SW 1271 (cell line): ENCODE measurements at regions not wholly inside any gene's neighbourhood (a gene's known extent, or its start where the extent isn't known, plus 50 kb on each side); places are given as distances from the start of the nearest gene placed in this dataset.
"Not testable (repeated sequence)": the region's sequence is repeated elsewhere in the genome, so short reads cannot be mapped to it uniquely, and the experiment has no call there.

ENCODE experiments used
- DNase-seq, 2 experiments: peaks; one replicate each; lab custom pipeline; 2025; lab: John Stamatoyannopoulos, UW

DNA sequence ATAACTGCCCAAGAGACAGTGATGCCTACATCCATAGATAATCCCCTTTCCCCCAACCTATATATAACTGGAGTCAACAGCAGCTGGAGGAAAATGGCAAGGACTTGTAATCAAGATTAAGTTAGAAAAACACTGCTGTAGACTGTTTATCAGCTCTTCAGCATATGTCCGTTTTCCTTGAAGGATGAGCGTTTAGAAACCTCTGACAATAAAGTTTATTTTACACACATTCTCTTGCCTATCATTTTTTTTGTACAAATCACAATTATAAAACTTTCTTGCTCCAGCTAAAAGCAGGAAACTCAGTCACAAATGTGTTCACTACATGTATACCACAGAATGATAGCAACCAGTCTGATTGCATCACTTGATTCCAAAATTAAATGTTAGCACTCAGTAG lies 50.8 kb downstream of the PPIAL4G start:
- not testable (repeated sequence) for DNase-seq

GRCh38 chr1:148429856-148430255 lies 53.2 kb downstream of the PPIAL4G start:
- not testable (repeated sequence) for DNase-seq

- DNase-seq = not testable (repeated sequence)
These were observed 56.0 kb downstream of the PPIAL4G start for GRCh38 chr1:148426940-148427611.

- not testable (repeated sequence) for DNase-seq
These were observed 56.7 kb downstream of the PPIAL4G start for GRCh38 chr1:148426385-148426784.

DNA sequence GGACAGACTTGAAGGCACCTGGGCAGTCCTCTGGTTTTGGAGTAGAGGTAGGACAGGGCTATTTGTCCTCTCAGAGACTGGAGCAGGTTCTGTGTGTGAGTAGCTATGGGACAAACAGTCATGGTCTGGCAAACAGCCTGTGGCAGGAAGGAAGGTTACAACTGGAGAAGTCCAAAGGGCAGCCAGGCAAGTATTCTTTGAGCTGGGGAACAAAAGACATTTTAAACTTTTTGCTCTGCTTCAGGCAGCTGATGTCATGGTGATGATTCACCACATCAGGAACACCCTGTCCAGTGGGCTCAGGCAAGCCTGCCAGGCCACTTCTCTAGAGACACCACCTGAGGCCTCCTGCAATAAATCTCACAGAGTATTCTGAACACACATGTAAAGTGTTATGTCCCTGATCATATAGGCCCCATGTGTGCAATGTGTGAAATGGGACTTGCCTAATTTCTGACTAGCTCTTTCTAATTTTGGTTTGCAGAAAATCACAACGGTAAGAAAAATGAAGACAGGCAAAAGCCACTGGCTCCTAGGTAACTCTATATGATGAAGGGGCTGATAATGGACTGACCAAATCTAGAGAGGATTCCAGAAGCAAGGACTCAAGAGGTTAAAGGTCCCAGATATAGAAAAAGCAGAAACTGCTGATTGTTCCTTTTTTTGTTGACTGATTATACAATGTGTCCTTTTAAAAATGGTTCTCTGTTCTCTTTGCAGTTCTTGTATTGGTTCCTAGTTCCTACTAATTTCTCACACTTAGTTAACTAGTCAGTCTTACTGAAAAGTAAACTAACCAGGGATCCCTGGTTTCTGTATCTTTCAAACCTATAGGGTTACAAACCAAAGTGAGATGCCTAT lies 58.7 kb downstream of the PPIAL4G start:
- DNase-seq = not testable (repeated sequence)

DNA sequence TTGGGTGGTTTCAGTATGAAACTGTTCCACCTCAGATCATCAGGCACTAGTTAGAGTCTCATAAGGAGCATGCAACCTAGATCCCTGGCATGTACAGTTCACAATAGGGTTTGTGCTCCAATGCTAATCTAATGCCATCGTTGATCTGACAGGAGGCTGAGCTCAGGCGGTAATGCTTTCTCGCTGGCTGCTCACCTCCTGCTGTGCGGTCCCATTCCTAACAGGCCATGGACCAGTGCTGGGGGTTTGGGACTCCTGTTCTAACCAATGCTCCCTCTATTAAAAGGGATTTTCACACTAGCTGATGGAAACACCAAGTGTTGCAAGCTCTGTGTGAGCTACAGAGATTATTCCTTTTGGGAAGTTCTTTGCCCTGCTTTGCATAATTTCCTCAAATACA lies 60.2 kb downstream of the PPIAL4G start:
- not testable (repeated sequence) for DNase-seq

DNA sequence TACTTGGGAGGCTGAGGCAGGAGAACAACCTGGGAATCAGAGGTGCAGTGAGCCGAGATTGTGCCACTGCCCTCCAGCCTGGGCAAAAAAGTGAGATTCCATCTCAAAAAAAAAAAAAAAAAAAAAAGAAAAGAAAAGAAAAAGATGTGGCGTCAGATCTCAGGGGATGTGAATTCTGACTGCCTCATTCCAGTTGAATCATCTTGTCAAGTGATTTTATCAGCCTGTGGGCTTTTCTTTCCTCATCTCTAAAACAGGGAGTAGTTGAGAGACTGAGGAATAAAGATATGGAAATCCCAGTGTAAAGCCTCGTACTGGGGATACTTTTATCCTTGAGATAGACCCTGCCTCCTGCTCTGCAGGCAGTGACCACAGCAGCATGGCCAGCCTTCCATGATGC lies 65.9 kb downstream of the PPIAL4G start:
- not testable (repeated sequence) for DNase-seq

- not testable (repeated sequence) for DNase-seq
These were observed 69.7 kb downstream of the PPIAL4G start for GRCh38 chr1:148413385-148413784.

DNA sequence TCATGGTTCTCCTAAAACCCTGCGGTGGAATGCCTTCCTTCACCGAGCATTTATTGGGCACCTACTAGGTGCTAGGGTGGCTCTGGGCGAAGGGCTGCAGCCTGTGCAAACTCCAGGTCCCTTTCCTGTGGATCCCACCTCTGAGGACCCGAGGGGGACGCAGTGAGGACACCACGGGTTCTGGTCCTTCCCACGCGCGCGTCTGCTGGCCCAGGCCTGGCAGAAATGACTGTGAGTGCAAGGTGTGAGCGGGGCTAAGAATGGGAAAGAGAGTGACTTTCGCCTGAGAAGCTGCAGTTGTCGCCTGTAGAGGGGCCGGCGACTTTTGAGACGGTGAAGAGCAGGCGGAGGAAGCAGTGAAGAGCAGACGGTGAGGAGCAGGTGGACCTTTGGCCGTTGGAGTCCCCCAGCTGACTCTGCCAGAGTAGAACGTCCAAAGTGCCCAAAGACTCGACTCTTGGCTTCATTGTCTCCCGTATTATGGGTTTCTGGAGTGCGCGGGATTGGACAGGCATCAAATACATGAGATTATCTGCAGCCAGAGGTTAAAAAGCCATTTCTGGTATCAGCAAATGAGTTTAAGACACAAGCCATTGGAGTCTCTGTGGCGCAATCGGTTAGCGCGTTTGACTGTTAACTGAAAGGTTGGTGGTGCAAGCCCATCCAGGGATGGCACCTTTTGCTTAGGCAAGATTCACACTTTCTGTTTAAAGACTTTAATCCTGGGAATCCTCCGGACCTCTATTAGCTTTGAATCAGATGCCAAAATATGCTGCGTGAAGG lies 78.1 kb downstream of the PPIAL4G start:
- DNase-seq = not testable (repeated sequence)

DNA sequence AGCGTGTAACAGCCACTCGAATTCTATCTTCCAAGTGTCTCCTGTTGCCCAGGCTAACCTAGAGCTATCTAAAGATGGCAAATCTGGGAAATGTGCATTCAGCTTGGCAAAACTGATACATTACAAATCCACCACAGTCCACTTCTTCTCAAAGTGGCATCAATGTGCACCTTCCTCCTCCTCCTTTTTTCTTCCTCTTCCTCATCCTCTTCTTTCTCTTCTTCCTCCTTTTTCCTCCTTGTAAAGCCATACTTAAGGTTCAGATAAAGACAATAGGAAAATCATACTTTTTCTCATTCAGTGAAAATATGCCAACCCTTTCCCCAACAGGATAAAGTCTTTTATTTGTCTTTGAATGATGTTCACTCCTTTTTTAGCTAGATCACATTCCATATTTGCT lies 79.2 kb downstream of the PPIAL4G start:
- not testable (repeated sequence) for DNase-seq

- not testable (repeated sequence) for DNase-seq
These were observed 80.0 kb downstream of the PPIAL4G start for GRCh38 chr1:148403085-148403456.

- not testable (repeated sequence) for DNase-seq
These were observed 80.7 kb downstream of the PPIAL4G start for GRCh38 chr1:148402152-148403084.

DNA sequence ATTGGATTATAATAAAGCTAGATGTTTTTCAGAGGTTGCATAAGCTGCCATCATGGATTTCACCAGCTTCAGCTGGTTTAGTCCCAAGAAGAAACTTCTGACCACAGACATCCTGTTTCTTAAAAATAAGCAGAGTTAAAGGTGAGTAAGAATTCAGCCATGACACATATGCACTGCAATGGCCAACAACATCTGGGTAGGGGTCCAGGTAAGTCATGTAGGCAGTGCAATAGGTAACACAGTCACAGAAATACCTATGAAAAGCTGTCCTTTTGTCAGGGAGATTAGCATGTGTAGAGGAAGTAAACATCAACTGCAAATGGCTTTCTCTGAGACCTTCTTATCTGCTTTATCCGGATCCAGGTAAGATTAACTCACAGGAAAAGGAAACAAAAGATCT lies 85.6 kb downstream of the PPIAL4G start:
- DNase-seq = not testable (repeated sequence)

DNA sequence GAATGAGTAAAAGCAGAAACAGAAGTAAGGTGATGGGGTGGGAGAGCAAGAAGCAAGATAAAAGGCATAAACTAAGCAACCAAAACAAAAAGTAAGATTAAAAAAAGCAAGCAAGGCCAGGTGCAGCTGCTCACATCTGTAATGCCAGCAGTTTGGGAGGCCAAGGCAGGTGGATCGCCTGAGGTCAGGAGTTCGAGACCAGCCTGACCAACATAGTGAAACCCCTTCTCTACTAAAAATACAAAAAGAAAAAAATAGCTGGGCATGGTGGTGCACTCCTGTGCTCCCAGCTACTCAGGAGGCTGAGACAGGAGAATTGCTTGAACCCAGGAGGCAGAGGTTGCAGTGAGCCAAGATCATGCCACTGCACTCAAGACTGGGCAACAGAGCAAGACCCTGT lies 90.6 kb downstream of the PPIAL4G start:
- not testable (repeated sequence) for DNase-seq

DNA sequence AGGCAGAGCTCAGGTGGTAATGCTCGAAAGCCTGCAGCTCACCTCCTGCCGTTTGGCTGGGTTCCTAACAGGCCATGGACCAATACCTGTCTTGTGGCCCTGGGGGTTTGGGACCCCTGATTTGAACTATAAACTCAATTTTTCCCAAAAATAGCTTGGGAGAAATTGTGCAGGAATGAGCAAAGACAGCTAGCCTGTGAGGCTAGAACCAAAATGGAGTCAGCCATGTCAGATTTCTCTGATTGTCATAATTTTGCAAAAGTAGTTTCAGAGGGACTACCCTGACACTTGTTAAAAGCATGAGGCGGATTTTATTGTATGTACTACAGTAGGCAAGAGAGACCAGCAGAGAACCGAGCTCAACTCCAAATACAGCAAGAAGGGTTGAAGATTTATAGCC lies 91.8 kb downstream of the PPIAL4G start:
- not testable (repeated sequence) for DNase-seq

- DNase-seq = no peak
These were observed 94.1 kb downstream of the PPIAL4G start for GRCh38 chr1:148389027-148389339.

DNA sequence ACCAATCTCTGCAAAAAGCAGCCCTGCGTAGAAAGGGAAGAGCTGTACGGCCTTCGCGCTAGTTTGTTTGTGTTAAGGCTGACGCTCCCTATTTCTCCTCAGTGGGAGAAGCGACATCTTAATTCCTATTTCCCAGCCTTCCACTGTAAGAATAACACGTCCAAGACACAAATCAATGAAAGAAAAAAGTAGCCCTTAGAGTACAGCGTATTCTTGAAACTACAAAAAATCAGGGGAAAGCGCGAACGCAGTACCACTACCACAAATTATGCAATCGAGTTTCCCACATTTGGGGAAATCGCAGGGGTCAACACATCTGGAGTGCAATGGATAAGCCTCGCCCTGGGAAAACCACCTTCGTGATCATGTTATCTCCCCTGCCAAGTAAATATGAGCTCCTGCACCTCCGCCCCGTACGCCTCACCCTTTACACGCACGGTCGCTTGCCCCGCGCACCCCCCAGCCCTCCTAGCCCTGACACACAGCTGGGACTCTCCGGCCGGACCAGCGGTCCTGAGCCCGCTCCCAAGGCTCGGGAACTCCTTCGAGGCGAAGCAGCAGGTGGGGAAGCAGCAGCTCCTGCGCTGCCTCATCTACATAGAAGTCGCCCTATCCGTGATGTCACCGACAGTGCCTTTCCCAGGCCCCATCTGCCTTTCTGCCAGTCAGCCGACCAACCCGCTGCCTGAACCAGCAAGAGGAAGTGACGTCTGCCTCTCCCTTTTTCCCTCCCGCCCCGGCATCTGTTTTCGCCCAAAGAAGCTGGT lies 94.7 kb downstream of the PPIAL4G start:
- DNase-seq = peak in 1 of 2 experiments; percentile 43

- not testable (repeated sequence) for DNase-seq
These were observed 95.2 kb downstream of the PPIAL4G start for GRCh38 chr1:148387949-148388259.

- DNase-seq = not testable (repeated sequence)
These were observed 95.8 kb downstream of the PPIAL4G start for GRCh38 chr1:148387122-148387948.

GRCh38 chr1:148386617-148387016 lies 96.5 kb downstream of the PPIAL4G start:
- DNase-seq = no peak
